ENCODE measurements at regions not wholly inside any gene's neighbourhood (a gene's known extent, or its start where the extent isn't known, plus 50 kb on each side); places are given as distances from the start of the nearest gene placed in this dataset.

GRCh38 chr15:91478717-91479191, 374.8 kb upstream of the SLCO3A1 start (continued):
- TF ChIP-seq THAP12 (CRISPR knock-in tag; IDR thresholded peaks at IDR 0.05): no peak
- no peak for TF ChIP-seq ZNF274 (IDR thresholded peaks at IDR 0.05; ENCODE audit: borderline replicate concordance, low read depth, low read length)
- TF ChIP-seq ATF1 (CRISPR knock-in tag; IDR thresholded peaks at IDR 0.05): no peak
- TF ChIP-seq ATF1 (tag; IDR thresholded peaks at IDR 0.05): peak; percentile 65
- no peak for TF ChIP-seq ZNF282 (CRISPR knock-in tag; IDR thresholded peaks at IDR 0.05)
- TF ChIP-seq CTBP1 (IDR thresholded peaks at IDR 0.05; ENCODE audit: borderline replicate concordance): peak; percentile 39; the same call in 1 of the 2 replicates
- no peak for TF ChIP-seq KLF13 (tag; IDR thresholded peaks at IDR 0.05; ENCODE audit: borderline replicate concordance, low read depth)
- no peak for TF ChIP-seq SRSF3 (IDR thresholded peaks at IDR 0.05; ENCODE audit: insufficient read depth, low read length)
- peak; percentile 88 to 95; a peak in 3 of 4 replicates for TF ChIP-seq RCOR1 (IDR thresholded peaks at IDR 0.05; ENCODE audit: borderline replicate concordance in 1 of 2, low read depth in 2 of 2, low read length in 2 of 2)
- TF ChIP-seq, protein P1, sequence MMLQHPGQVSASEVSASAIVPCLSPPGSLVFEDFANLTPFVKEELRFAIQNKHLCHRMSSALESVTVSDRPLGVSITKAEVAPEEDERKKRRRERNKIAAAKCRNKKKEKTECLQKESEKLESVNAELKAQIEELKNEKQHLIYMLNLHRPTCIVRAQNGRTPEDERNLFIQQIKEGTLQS (IDR thresholded peaks at IDR 0.05): 0 out of 2 replicates have a peak, but pooled peaks have one; percentile 22
- TF ChIP-seq, protein P1 (CRISPR knock-in tag; conservative IDR thresholded peaks at IDR 0.05): no peak
- no peak for TF ChIP-seq ZBTB9 (CRISPR knock-in tag; IDR thresholded peaks at IDR 0.05)
- 0 out of 2 replicates have a peak, but pooled peaks have one; percentile 53 for TF ChIP-seq MYC (IDR thresholded peaks at IDR 0.05; ENCODE audit: low read depth, low read length)
- no peak for TF ChIP-seq MYC (CRISPR knock-in tag; IDR thresholded peaks at IDR 0.05; ENCODE audit: borderline replicate concordance, low read depth)
- no peak for TF ChIP-seq GTF2F1 (IDR thresholded peaks at IDR 0.05; ENCODE audit: low read depth, low read length)
- no peak for TF ChIP-seq STAG1 (CRISPR knock-in tag; IDR thresholded peaks at IDR 0.05; ENCODE audit: borderline replicate concordance)
- no peak for TF ChIP-seq TCF7L2 (IDR thresholded peaks at IDR 0.05; ENCODE audit: low read depth, low read length)
- no peak for TF ChIP-seq ZNF785 (CRISPR knock-in tag; IDR thresholded peaks at IDR 0.05)
- TF ChIP-seq MLX (CRISPR knock-in tag; conservative IDR thresholded peaks at IDR 0.05): no peak
- no peak for TF ChIP-seq HNRNPLL (IDR thresholded peaks at IDR 0.05; ENCODE audit: low read depth, low read length, poor library complexity, severe bottlenecking)
- no peak for TF ChIP-seq SP2 (IDR thresholded peaks at IDR 0.05; ENCODE audit: extremely low read depth, low read depth, low read length, poor library complexity, severe bottlenecking)
- TF ChIP-seq MYNN (IDR thresholded peaks at IDR 0.05): peak; percentile 69; the same call in 1 of the 2 replicates
- TF ChIP-seq MYNN (CRISPR knock-in tag; IDR thresholded peaks at IDR 0.05): no peak
- TF ChIP-seq ARNT (IDR thresholded peaks at IDR 0.05): peak in 1 of 2 experiments; percentile 63; a peak in 1 of 4 replicates
- no peak for TF ChIP-seq YBX1 (IDR thresholded peaks at IDR 0.05)
- no peak for TF ChIP-seq SREBF1 (IDR thresholded peaks at IDR 0.05; ENCODE audit: borderline replicate concordance, low read depth, low read length)
